ENCODE measurements at regions not wholly inside any gene's neighbourhood (a gene's known extent, or its start where the extent isn't known, plus 50 kb on each side); places are given as distances from the start of the nearest gene placed in this dataset.

- DNase-seq (ENCODE audit: low spot score): no peak
Observed at GRCh38 chr16:87060034-87060986, 256.9 kb downstream of the C16orf95 start.

DNA sequence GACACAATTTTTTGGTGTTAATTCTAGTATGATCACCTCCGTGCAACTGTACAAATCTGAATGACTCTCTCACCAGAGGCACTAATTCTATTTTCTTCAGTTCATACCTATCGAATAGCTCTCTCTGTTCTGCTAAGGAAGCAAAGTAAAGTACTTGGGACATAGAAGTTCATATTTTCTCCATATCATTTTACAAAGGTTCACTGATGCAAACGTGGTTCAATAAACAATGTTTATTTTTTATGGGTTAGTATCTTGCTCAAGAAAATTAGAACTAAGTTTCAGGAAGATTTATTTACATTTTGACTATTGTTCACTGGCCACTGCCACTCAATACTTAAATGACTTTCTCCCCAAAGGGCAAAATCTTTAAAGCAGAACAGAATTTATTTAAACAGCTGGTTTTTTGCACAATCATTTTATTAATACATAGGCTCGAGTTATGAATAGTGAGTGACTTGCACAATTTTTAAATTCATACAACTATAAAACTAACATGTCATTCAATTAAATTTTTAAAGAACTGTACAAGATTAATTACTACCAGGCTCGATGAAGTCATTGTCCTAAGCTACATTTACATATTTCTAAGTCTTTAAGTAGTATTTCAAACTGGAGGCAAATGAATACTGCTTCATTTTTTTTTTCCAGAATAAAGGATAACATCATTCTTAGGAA is 255.8 kb downstream of the C16orf95 start:
- no peak for DNase-seq (ENCODE audit: low spot score)

- no peak for DNase-seq (ENCODE audit: low spot score)
Observed at GRCh38 chr16:87062569-87063442, 254.4 kb downstream of the C16orf95 start.

DNA sequence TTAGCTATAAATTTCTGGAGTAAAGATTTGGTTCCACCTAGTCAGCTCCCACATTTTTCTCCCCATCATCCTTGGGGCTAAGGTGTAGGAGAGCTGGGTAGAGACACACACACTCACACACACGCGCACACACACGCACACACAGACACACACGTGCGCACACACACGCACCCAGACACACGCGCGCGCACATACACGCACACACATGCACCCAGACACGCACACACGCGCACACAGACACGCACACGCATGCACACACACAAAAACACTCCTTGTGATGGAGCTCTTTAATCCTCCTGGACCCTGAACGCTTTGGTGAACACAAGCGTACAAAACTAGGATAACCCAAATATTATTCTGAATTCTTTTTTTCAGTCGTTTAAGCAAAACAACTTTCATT is 253.6 kb downstream of the C16orf95 start:
- no peak for DNase-seq (ENCODE audit: low spot score)

GRCh38 chr16:87064731-87065445 is 252.3 kb downstream of the C16orf95 start:
- DNase-seq (ENCODE audit: low spot score): no peak

DNA sequence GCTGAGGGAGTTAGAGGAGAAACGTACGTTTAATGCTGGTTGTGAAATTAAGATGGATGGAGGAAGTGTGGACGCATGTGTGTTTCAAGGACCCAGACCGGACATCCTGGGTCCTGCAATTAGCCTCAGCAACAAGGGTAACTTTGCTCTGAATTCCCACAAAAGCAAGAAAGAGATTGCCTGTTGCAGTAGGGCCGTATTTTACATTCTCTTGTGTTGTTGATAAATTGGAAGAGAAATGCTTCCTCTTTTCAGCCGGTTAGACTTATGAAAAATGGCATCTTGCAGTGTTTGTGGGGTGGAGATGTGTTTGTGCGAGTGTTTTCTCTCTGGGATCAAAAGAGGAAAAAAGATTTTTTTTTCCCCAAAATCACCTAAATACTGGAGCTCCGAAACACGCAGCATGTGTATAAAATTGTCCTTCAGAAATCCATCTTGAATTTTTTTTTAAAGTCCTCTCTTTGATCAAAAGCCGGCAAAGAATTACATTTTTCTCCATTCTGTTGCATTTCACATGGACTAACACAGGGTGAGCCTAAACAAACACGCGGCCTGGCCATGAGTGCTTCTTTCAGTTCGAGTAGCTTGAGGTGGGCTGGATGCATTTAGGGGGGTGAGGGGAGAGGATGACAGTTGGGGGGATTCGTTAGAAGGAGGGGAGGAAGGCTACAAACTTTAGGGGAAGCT is 251.6 kb downstream of the C16orf95 start:
- no peak for DNase-seq (ENCODE audit: low spot score)

- no peak for DNase-seq (ENCODE audit: low spot score)
Observed at GRCh38 chr16:87066133-87067002, 250.8 kb downstream of the C16orf95 start.

- DNase-seq (ENCODE audit: low spot score): no peak
Observed at GRCh38 chr16:87067003-87067556, 250.1 kb downstream of the C16orf95 start.

DNA sequence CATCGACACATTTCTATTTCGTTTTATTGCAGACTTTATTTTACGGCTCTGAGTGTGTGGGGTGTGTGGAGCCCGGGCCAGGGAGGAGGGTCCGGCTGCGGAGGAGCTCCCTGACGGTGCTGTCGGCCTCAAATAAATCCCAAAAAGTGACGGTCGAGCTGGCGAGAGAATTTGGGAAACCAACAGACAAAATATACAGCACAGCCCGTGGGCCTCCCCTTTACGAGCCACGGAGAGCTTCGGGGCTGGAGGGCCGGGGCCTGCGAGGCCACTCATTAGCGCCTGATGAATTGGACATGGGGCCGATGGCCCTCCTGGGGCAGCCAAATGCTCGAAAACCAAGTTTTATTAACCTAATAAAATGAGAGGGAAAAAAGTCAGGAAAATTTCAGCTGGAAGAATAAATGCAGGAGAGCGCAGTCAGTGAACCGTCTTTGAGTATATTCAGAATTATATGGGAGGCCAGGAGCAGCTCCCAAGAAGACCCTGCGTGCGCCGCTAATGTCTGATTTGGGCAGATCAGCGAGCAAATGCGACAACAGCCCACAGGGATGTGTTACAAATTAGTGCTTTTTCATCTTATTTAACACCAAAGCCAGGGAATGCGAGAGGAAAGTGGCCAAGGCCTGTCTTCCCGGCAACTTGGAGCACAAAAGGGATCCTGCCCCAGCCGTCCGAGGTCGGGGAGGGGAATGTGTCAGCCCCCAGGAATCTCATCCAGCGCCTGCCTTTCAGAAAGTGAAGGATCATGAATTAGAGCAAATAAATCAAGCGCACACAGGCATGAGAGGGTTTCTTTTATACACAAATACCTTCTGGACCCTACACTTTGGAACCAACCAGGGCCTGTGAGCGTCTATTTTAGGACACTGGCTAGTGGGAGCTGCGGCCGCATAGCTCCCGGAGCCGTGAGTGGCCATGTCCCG is 249.1 kb downstream of the C16orf95 start:
- no peak for DNase-seq (ENCODE audit: low spot score)

- no peak for DNase-seq (ENCODE audit: low spot score)
Observed at GRCh38 chr16:87068762-87069150, 248.4 kb downstream of the C16orf95 start.

- no peak for DNase-seq (ENCODE audit: low spot score)
Observed at GRCh38 chr16:87070657-87071056, 246.5 kb downstream of the C16orf95 start.

GRCh38 chr16:87072101-87072500 is 245.1 kb downstream of the C16orf95 start:
- no peak for DNase-seq (ENCODE audit: low spot score)

DNA sequence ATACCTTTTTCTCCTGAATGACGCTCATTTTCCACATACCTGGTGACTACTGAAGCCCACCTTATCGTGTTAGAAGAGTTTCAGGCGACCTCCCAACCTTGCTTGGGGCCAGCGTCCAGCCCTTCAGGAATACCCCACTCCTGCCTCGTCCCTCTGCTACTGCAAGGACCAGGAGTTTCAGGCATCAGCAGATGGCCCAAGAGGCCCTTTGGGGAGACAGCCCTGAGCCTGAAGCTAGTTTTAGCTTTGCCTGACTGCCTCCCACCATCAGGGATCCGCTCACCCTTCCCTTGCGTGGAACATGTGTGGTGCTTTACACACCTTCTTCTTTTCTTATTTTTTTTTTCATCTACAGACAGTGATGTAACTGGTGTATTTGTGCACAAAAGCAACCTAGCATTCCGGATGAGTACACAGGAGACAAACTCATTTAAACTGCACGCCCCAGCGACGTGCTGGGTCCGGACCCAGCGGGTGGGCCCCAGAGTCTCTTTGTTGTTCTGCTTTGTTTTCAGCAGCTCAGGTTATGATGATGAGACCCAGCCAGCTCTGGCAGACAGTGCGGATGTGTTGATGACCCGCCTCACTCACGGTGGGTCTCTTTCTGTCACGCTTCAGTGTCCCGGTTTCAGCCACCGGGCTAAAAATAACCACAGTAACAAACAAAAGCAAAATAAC is 242.4 kb downstream of the C16orf95 start:
- no peak for DNase-seq (ENCODE audit: low spot score)

GRCh38 chr16:87075319-87075860 is 241.8 kb downstream of the C16orf95 start:
- no peak for DNase-seq (ENCODE audit: low spot score)

DNA sequence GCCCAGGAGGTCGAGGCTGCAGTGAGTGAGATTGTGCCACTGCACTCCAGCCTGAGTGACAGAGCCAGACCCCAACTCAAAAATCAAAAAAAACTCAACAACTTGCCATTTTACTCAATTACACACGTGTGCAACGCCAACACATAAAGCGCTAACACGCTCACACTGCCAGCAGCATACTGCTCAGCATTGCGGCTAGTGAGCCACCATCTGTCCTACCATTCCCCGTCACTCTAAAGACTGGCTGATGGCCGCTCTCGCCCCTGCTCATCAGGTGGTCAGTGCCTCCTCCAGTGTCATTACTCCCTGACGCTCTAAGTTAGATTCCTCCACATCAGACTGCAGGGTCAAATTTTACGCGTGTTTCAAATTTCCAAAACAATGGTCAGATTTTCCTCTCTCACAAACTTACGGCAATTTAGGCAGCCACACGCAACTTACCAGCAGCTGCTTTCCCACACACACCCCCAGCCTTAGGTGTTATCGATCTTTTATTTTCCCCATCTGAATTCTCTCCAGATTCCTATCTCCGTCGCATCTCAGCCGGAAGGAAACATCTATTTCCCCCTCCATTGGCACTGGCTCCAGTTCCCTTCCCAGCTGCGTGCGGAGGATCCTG is 240.8 kb downstream of the C16orf95 start:
- DNase-seq (ENCODE audit: low spot score): no peak

DNA sequence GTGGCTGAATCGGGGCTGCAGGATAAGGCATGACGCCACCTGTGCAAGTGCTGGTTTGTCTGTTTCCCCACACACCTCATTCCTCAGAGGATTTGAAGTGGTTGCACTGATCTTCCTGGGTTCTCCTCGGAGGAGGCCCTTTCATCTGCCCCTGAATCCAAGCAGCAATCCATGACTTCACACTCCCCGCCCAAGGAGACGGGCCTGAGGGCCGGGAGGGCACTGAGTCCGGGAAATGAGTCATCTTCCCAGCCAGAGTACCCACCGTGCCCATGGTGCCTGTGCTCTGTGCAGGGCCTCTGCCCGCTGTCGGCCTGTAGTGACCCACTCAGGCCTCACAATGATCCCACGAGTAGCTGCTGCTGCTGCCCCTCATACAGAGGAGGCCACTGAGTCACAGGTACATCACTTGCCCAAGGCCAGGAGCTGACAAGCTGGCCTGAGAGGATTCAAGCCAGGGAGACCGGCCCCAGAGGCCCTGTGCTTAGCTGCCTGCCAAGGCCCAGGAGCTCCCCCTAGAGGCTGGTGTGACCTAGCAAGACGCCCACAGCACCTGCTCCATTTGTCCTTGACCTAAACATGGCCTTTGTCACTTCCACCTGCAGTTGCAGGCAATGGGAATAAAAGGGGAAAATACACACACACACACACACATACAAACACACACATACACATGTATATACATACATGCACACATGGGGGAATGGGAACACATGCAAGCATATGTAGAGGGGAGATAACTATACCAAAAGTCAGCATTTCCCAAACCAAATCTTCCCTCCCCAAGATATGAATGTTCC is 240.0 kb downstream of the C16orf95 start:
- no peak for DNase-seq (ENCODE audit: low spot score)
